Suppressor macrophage treated with lipopolysaccharide for 1 hour (primary cell): ENCODE measurements at regions not wholly inside any gene's neighbourhood (a gene's known extent, or its start where the extent isn't known, plus 50 kb on each side); places are given as distances from the start of the nearest gene placed in this dataset.

Source experiments
- DNase-seq, 3 donors: peaks; one replicate each; pipeline ENCODE4 v3.0.0-alpha.2; 2020 to 2022

DNA sequence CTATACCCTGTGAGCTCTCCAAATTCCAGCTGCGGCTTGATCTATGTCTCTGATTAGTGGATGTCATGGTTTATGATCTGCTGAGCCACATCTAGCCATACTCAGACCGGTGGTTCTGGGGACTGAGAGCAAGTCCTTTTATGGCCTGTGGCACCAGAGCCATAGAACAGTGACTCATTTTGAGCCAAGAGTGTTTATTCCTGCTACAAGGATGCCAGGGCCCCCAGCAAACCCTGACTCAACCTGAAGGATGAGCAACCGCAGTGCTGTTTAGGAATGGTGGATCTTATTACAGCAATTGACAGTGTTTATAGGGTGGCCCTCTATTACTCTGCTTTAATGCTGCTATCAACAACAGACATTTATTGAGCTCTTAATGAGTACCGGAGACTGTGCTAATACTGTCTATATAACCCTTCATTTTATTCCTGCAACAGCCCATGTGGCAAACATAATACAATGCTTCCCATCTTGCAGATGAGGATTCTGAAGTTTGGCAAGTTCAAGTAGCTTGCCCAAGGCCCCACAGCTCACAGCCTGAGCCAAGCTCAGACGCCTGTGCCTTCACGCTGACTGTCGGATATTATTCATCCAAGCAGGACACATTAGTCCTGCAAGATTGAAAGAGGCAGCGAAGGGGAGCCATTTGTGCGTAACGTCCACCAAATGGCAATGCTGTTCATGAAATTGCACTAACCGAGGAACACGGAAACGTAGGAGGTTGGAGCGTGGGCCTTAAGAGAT lies 273.6 kb upstream of the PWP1 start:
- DNase-seq = no peak

DNA sequence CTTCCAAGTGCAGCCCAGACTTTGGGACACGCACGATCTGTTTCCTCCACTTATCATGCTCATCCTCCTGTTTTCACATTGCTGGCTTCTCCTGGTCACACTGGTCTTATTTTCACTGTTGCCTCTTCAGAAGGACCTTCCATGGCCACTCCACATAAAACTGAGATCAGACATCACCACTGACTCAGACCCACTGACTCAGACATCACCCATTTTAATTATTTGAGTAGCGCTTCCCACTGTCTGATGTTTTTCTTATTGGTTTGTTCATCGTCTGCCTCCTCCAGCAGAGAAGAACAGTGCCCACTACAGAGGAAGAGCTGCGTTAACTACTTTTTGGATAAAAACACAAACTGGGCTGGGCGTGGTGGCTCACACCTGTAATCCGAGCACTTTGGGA lies 270.5 kb upstream of the PWP1 start:
- no peak for DNase-seq

DNA sequence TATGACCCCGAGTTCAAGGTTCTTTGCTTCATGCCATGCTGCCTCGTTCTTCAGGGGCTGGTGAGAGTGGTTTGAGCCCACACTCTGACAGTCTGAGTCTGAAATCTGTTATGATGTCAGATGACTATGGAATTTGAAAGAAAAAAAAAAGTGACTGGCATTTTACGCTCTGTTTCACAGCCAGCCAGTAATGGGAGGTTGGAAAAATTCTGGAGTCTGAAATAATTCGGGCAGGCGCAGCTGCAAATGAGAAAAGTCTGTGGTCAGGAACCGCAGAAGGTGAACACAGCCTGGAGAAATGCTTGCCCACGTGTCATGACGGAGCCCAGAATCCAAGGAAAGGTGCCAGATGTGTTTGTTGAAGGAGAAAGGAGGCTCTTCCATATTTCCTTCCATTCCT lies 269.8 kb upstream of the PWP1 start:
- no peak for DNase-seq

DNA sequence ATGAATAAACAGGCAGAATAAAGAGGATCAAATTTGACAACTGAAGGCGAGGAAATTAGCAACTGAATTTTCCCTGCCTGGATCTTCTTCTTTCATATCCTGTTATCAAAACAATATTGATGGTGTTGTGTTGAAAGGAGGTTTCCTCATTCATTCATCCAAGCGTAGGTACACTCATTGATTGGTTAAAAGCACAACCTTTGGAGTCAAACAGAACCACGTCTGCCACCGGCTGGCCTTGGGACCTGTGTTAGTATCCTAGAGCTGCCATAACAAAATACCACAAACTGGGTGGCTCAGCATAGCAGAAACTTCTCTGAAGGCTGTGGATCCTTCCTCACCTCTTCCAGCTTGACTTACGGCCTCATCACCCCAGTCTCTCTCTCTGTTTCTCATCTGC lies 268.6 kb upstream of the PWP1 start:
- no peak for DNase-seq

DNA sequence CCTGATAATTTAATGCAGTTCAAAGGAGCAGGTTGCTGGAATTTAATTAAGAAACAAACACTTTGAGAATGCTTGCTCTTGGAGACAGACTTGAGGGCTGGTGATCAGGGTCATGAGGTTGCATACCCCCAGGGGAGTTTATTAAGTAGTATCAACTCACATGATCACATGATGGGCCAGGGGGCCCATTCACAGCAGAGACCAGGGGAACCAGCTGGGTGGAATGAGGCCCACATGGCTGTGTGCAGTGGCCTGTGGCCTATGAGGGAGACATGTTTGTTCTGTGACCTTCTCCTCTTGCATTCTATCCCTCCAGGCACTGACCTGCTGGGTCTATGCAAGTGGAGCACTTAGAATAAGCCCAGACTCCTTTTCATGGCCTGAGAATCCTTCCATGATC lies 266.6 kb upstream of the PWP1 start:
- no peak for DNase-seq

DNA sequence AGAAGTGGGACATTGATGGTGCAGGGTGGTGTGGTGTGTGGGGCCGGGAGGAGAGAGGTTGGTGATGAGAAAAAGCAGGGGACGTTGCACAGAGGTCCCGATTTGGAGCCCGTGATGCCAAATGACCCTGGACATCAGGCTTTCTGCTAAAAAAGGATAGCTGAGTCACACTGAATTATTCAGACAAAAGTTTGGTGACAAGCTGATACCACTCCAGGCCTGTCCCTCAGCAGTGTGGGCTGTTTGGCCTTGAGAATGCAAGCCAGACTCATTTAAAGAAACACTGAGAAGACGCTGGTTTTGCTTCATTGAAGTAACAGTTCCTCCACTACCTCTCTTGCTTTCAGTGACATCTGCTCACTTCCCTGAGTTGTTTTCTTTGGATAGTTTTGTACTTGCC lies 262.1 kb upstream of the PWP1 start:
- no peak for DNase-seq

DNA sequence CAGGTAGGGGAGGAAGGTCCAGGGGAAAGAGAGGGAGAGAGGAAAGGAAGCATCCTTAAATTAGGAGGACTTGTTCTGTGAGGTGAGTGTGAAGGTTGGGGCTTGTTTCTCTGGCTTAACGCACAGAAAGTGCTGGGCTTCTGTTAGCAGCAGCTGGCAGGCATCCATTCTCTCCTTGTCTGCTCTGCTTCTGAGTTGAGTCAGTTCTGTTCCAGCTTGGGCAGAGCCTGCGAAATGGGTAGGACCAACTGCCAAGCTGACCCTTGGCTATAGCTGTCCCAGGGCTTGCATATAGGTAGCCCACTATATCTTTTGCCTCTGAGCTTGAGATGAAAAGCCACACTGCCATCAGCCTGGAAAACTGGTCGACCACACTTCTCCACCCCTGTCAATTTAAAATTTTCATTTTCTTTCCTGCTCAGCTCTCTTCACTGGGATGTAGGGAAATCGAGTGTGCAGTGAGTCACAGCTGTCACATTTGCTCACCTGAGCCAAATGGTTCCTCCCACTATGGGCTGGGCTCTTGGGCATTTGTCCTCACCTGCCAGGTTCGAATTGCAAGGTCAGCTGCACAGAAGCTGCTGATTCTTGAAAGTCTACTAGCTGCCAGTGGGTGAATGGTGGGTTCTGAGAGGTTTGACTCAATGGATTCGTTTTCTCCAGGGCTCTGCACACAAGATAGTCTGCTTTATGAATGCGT lies 256.4 kb upstream of the PWP1 start:
- DNase-seq = no peak

GRCh38 chr12:107431942-107432341 lies 253.7 kb upstream of the PWP1 start:
- DNase-seq = no peak

DNA sequence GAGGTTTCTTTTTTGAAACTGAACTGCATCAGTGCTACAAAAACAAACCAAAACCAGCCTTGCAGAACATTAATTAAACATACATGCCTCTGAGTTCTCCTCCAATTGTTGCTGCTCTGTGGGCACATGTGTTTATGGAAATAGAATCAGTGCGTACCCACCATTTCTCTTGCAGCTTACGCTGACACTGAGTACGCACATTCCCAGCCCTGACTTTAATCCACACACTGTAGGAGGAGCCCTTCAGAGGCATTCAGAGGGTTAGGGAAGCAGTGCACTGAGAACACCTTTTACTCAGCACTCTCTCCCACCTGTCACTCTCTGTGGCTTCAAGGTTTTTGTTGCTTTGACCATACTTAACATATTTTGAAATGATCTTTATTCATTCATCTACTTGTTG lies 250.5 kb upstream of the PWP1 start:
- DNase-seq = no peak

DNA sequence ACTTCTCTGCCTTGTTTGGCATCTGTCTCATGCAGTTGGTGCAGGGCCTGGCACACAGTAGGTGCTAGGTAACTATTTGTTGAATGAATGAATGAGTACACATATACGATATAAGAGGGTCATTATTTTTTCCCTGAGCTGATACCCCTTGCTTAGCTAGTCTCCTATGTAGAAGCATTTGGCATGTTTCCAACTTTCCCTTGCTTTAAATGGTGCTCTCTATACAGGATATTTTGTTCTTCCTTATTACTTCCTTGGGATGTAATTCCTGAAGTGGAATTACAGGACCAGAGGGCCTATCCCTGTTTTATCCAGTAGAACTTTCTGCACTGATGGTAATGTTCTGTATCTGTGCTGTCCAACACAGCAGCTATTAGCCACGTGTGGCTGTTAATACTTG lies 250.1 kb upstream of the PWP1 start:
- no peak for DNase-seq

DNA sequence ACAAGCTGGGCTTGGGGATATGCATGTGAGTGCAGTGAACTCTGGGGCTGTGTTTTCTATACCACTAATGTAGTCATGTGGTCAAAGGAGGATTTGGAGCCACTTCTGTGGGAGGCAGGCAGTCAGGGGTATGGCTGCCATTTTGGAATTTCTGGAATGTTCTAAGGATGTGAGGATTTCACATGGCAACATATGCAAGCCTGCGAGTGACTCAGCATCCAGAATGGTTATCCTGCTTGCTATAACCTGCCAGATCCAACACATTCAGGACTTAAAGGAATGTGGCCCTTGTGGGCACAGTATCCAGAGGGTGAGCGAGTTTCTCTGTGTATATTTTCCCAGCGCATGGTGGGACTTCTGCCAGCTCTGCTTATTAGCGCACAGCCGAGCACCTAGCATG lies 249.2 kb upstream of the PWP1 start:
- no peak for DNase-seq

- DNase-seq = no peak
Observed at GRCh38 chr12:107436836-107437235, 248.8 kb upstream of the PWP1 start.

DNA sequence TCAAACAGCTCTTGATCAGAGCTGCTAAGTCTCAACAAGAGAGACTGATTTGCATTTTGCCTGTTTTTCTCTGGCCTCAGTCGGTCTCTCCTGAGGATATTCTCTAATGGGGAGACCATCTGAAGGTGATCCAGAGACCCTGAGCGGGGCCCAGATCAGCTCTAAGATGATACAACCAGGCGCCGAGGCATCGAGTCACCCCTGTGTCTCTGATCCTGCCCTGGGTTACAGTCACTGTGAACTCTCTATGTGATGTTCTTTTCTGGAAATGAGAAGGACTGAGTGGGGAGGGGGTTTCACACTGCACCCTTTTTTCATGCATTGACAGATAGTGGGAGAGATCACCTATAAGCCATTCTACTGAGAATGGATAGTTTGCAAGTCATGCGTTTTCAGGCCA lies 247.6 kb upstream of the PWP1 start:
- no peak for DNase-seq

- DNase-seq = no peak
Observed at GRCh38 chr12:107439026-107439738, 246.4 kb upstream of the PWP1 start.

GRCh38 chr12:107440606-107441005 lies 245.0 kb upstream of the PWP1 start:
- DNase-seq = no peak

- DNase-seq = no peak
Observed at GRCh38 chr12:107441665-107442300, 243.8 kb upstream of the PWP1 start.

- DNase-seq = no peak
Observed at GRCh38 chr12:107442326-107442987, 243.1 kb upstream of the PWP1 start.

- no peak for DNase-seq
Observed at GRCh38 chr12:107443320-107444090, 242.1 kb upstream of the PWP1 start.

DNA sequence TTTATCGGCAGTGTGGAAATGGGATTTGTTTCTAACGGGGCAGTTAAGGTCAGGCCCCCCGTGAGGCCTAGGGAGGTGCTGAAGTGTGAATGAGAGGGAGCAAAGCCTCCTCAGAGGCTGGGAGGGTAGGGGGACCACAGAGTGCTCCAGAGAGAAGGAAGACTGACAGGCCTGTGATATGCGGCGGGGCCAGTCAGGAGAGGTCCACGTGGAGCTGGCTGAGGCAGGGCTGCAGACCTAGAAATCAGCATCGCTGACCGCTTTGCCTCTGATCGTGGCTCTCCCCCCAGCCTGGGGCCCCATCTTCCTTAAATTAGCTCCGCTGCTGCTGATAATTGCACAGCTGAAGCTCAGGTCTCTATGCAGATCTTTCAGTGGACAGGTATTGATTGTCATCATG lies 240.8 kb upstream of the PWP1 start:
- no peak for DNase-seq

DNA sequence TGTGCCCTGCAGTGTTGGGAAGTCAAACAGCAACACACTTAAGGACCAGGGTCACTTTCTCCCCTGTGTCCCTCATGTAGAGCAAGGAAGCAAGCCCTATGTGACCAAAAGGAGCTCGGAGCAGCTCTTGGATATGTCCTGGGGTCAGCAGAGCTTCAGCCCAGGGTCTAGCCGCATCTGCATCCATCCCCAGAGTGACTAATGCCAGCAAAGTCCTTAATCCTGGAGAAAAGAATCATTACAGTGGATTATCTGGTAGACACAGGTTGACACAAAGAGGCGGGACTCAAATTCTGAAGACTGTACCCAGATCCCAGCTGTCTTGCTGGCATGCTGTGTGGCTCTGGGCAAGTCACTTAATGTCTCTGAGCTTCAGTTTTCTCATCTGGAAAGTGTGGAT lies 239.1 kb upstream of the PWP1 start:
- DNase-seq = no peak

- no peak for DNase-seq
Observed at GRCh38 chr12:107447336-107447735, 238.3 kb upstream of the PWP1 start.

GRCh38 chr12:107448198-107448597 lies 237.4 kb upstream of the PWP1 start:
- peak; percentile 24 to 60 (median 26) for DNase-seq
